ENCODE measurements at regions not wholly inside any gene's neighbourhood (a gene's known extent, or its start where the extent isn't known, plus 50 kb on each side); places are given as distances from the start of the nearest gene placed in this dataset.

DNA sequence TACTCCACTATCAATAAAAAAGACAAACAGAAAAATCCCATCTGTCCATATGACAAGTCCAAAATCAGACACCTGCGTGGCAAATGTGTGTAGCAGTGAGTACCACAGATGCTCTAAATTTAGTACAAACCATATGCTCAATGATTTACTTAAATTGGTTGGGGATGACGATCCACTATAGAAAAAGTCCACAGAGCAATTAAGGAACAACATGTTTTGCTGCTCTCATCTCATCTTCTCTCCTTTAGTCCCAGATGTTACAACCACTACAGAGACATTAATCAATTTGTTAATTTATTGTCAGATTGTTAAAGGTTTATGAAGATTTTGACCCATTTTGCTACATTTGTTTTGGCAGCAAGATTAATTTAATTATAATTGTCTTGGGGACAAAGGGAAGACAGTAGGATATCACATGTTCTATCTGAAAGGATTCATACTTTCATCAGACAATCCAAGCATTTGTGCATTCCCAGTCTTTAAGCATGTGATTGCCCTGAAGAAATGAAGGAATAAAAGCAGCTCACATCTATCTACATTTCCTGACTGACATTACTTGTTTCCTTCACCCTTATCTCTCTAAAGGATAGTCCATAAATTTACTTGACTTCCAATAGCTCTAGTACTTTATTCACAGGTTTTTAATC is 2268.1 kb downstream of the PCDH7 start:
- DNase-seq (ENCODE audit: low read depth, low spot score) = no peak
- Histone ChIP-seq H3K27me3 (ENCODE audit: control insufficient read depth, insufficient read depth, low read length) (no peaks in the 10 kb centered on the region), H3K4me3 (ENCODE audit: low read length) (no peak overlapping the region), H3K9me3 (ENCODE audit: control insufficient read depth, insufficient read depth, low read length) (no peaks in the 10 kb centered on the region), H3K27ac (ENCODE audit: low read length) (no peak overlapping the region), H3K4me1 (ENCODE audit: control insufficient read depth, insufficient read depth, low read length) (no peaks in the 10 kb centered on the region), H3K36me3 (ENCODE audit: control insufficient read depth, insufficient read depth, low read length) (no peaks in the 10 kb centered on the region)
- WGBS (ENCODE audit: insufficient coverage, insufficient read length) = no CpG with 5 or more reads among the region's 2 CpGs

DNA sequence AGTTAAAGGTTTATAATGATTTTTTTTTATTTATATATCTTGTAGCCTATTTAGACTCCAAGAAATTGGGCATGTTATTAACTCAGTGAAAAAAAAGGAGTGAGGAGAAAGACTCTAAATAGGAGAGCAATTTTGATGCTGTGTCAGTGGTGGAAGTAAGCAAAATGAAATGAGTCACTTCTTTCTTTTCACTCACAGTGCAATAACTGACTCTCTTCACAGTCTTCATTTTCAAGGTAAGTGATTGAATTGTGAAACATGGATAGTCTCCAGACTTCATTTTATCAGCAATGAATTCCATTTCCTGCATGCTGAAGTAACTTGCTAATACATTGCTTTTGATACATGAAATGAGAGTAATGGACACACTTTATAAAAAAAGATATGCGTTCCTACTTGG is 2271.5 kb downstream of the PCDH7 start:
- Histone ChIP-seq H3K4me1 (ENCODE audit: control insufficient read depth, insufficient read depth, low read length) (no peaks in the 10 kb centered on the region), H3K27me3 (ENCODE audit: control insufficient read depth, insufficient read depth, low read length) (no peaks in the 10 kb centered on the region), H3K27ac (ENCODE audit: low read length) (no peak overlapping the region), H3K36me3 (ENCODE audit: control insufficient read depth, insufficient read depth, low read length) (no peaks in the 10 kb centered on the region), H3K4me3 (ENCODE audit: low read length) (no peak overlapping the region), H3K9me3 (ENCODE audit: control insufficient read depth, insufficient read depth, low read length) (no peaks in the 10 kb centered on the region)
- no peak for DNase-seq (ENCODE audit: low read depth, low spot score)
- WGBS (ENCODE audit: insufficient coverage, insufficient read length) = no CpG with 5 or more reads among the region's 1 CpG

DNA sequence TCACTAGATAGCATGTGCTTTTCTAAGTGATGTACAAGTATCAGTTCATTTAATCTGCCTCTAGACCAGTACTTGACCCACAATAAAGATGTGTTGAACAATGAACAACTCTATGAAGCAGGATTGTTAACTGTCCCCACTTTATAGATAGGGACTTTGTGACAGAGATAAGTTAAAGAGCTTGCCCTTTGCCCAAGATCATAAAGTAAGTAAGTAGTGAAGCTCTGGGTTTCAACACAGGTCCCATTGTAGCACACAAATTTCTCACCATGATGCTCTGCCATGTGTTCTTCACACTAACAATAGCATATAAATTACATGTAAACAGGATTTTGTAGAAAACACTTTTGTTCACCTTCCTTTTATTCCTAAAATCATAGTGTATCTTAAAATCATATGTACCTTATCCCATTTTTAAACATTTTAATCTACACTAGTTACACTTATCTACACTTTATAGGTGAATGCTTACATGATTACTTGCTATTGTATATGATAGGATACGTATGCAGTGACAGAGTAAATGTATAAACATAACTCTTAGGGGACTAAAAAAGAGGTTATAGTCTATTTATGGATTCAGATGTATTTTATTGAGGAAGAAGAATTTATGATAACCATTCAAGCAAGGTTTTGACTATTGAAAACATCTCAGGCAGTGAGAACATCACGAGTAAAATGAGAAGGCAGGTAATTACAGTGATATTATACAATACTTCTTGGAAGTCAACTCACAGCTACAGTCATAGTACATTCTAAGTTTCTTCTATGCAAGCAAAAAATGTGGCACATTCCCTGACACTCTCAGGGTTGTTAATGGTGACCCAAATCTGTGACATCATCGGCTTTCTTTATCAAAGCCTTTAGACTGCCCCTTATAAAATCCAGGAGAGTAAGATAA is 2275.1 kb downstream of the PCDH7 start:
- DNase-seq (ENCODE audit: low read depth, low spot score) = no peak
- H3K27me3 ChIP-seq (ENCODE audit: control insufficient read depth, insufficient read depth, low read length) = no peaks in the 10 kb centered on the region
- H3K4me3 ChIP-seq (ENCODE audit: low read length) = no peak overlapping the region
- no peak overlapping the region for H3K27ac ChIP-seq (ENCODE audit: low read length)
- H3K36me3 ChIP-seq (ENCODE audit: control insufficient read depth, insufficient read depth, low read length) = no peaks in the 10 kb centered on the region
- no CpG with 5 or more reads among the region's 3 CpGs for WGBS (ENCODE audit: insufficient coverage, insufficient read length)
- H3K4me1 ChIP-seq (ENCODE audit: control insufficient read depth, insufficient read depth, low read length) = no peaks in the 10 kb centered on the region
- H3K9me3 ChIP-seq (ENCODE audit: control insufficient read depth, insufficient read depth, low read length) = no peaks in the 10 kb centered on the region

DNA sequence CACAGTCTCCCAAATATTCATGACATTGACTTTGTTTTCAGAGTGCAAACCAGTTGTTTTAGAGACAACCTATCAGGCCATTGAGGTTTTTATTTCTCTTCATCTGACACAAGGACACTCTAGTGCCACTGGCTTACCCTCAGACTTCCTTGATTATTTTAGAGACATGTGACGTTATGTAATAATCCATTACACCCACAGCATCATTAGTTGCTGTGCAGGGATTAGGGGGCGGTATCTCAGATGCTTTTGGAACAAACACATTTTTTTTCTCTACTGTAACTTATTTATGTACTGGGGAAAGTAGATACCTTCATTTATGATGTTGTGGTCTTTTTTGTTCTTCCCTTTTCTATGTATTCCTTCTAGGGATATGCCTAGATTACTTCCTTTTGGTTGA is 2293.1 kb downstream of the PCDH7 start:
- Histone ChIP-seq H3K4me1 (ENCODE audit: control insufficient read depth, insufficient read depth, low read length) (no peaks in the 10 kb centered on the region), H3K4me3 (ENCODE audit: low read length) (no peak overlapping the region), H3K36me3 (ENCODE audit: control insufficient read depth, insufficient read depth, low read length) (no peaks in the 10 kb centered on the region), H3K9me3 (ENCODE audit: control insufficient read depth, insufficient read depth, low read length) (no peaks in the 10 kb centered on the region), H3K27me3 (ENCODE audit: control insufficient read depth, insufficient read depth, low read length) (no peaks in the 10 kb centered on the region), H3K27ac (ENCODE audit: low read length) (no peak overlapping the region)
- no CpG with 5 or more reads among the region's 2 CpGs for WGBS (ENCODE audit: insufficient coverage, insufficient read length)
- DNase-seq (ENCODE audit: low read depth, low spot score) = no peak

DNA sequence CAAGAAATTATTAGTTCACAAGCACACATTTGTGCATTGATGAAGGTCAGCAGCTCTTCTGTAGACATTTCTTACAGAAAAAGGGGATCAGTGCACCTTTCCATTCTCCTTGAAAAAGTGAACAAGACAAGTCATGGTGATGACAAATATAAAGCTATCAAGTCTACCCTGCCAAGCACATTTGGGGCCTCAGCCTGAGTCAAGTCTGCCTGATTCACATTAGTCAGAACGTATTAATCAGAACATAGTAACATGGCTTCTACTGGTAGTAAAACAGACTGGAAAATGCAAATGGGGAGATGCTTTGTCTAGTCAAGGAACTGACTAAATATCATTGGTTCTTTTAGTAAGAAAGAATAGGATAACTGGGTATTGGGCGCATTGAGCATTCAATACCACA is 2305.1 kb downstream of the PCDH7 start:
- DNase-seq (ENCODE audit: low read depth, low spot score) = no peak
- Histone ChIP-seq H3K36me3 (ENCODE audit: control insufficient read depth, insufficient read depth, low read length) (no peaks in the 10 kb centered on the region), H3K4me3 (ENCODE audit: low read length) (no peak overlapping the region), H3K9me3 (ENCODE audit: control insufficient read depth, insufficient read depth, low read length) (no peaks in the 10 kb centered on the region), H3K27me3 (ENCODE audit: control insufficient read depth, insufficient read depth, low read length) (no peaks in the 10 kb centered on the region), H3K27ac (ENCODE audit: low read length) (no peak overlapping the region), H3K4me1 (ENCODE audit: control insufficient read depth, insufficient read depth, low read length) (no peaks in the 10 kb centered on the region)
- WGBS (ENCODE audit: insufficient coverage, insufficient read length) = no CpG with 5 or more reads among the region's 2 CpGs

DNA sequence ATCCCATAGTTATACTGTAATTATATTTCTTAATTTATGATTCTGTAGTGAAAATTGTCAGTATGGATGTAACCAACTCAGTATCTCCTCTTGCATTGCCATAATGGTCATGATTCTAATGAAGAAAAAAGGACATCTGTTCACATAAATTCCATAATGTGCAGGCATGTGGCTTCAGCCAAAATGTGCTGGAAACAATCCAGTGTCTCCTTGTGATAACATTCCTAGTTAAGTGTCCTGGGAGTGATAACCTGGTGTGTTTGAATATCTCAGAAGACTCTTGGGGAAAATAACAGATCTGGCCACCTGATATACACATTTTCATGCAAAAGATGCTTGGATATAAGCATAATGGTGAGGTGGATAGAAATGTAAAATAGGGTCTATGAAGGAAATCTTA is 2309.8 kb downstream of the PCDH7 start:
- Histone ChIP-seq H3K36me3 (ENCODE audit: control insufficient read depth, insufficient read depth, low read length) (no peaks in the 10 kb centered on the region), H3K4me1 (ENCODE audit: control insufficient read depth, insufficient read depth, low read length) (no peaks in the 10 kb centered on the region), H3K9me3 (ENCODE audit: control insufficient read depth, insufficient read depth, low read length) (no peaks in the 10 kb centered on the region), H3K4me3 (ENCODE audit: low read length) (no peak overlapping the region), H3K27ac (ENCODE audit: low read length) (no peak overlapping the region), H3K27me3 (ENCODE audit: control insufficient read depth, insufficient read depth, low read length) (no peaks in the 10 kb centered on the region)
- no peak for DNase-seq (ENCODE audit: low read depth, low spot score)

DNA sequence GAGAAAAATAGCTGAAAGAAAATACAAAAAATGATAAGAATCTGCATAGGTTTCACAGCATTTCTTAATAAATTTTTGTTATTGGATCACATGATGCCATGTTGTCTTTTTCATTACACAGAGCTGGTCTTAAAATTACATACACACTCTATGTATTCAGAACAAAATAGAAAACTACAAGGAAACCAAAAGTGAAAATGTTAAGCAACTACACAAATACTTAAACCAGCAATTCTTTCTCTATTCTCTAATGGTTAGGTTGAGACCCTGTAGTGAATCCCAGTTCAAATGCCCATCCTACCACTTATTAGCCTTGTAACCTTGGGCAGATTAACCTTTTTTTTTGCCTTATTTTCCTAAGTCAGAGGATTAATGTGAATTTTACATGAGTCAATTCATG is 2311.2 kb downstream of the PCDH7 start:
- no peak for DNase-seq (ENCODE audit: low read depth, low spot score)
- H3K27me3 ChIP-seq (ENCODE audit: control insufficient read depth, insufficient read depth, low read length) = no peaks in the 10 kb centered on the region
- H3K27ac ChIP-seq (ENCODE audit: low read length) = no peak overlapping the region
- no peak overlapping the region for H3K4me3 ChIP-seq (ENCODE audit: low read length)
- H3K9me3 ChIP-seq (ENCODE audit: control insufficient read depth, insufficient read depth, low read length) = no peaks in the 10 kb centered on the region
- H3K4me1 ChIP-seq (ENCODE audit: control insufficient read depth, insufficient read depth, low read length) = no peaks in the 10 kb centered on the region
- H3K36me3 ChIP-seq (ENCODE audit: control insufficient read depth, insufficient read depth, low read length) = no peaks in the 10 kb centered on the region

DNA sequence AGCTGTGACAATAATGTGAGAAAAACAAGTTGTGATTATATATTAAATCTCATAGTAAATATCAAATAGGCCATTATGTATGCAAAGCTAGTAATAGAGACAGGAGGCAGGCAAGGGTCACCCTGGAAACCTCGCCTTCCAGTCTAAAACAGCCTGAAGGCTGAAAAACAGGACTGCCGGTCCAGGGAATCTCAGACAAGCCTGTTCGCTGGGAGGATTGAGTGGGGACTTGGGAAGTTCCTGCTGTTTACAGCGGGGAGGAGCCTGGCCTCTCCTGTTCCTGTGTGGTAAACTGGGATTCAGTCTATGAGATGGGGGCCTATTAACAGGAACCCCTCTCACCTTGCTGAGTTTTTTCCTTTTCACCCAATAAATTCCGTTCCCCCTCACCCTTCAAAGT is 2317.3 kb downstream of the PCDH7 start:
- Histone ChIP-seq H3K9me3 (ENCODE audit: control insufficient read depth, insufficient read depth, low read length) (no peaks in the 10 kb centered on the region), H3K27me3 (ENCODE audit: control insufficient read depth, insufficient read depth, low read length) (no peaks in the 10 kb centered on the region), H3K27ac (ENCODE audit: low read length) (no peak overlapping the region), H3K4me1 (ENCODE audit: control insufficient read depth, insufficient read depth, low read length) (no peaks in the 10 kb centered on the region), H3K4me3 (ENCODE audit: low read length) (no peak overlapping the region), H3K36me3 (ENCODE audit: control insufficient read depth, insufficient read depth, low read length) (no peaks in the 10 kb centered on the region)
- no CpG with 5 or more reads among the region's 5 CpGs for WGBS (ENCODE audit: insufficient coverage, insufficient read length)
- no peak for DNase-seq (ENCODE audit: low read depth, low spot score)

DNA sequence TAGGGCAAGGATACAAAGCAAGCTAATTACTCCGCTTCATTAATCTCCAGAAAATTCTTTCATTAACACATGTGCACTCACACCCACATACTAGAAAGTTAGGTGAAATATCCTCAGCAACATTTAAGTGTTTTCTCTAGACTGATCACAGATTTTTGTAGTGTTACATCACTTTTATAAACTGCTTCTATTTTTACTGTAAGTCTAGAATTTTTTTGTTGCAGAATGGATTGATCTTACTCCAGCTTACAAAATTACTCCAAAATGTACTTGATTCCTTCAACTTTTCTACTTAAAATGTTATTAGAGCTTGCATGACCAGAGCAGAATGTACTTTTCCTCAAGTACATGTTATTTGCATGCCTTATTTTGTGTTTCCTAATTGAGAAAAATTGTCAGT is 2325.2 kb downstream of the PCDH7 start:
- no peak overlapping the region for H3K4me3 ChIP-seq (ENCODE audit: low read length)
- H3K27ac ChIP-seq (ENCODE audit: low read length) = no peak overlapping the region
- H3K36me3 ChIP-seq (ENCODE audit: control insufficient read depth, insufficient read depth, low read length) = no peaks in the 10 kb centered on the region
- H3K9me3 ChIP-seq (ENCODE audit: control insufficient read depth, insufficient read depth, low read length) = no peaks in the 10 kb centered on the region
- DNase-seq (ENCODE audit: low read depth, low spot score) = no peak
- H3K27me3 ChIP-seq (ENCODE audit: control insufficient read depth, insufficient read depth, low read length) = no peaks in the 10 kb centered on the region
- no CpG with 5 or more reads among the region's 1 CpG for WGBS (ENCODE audit: insufficient coverage, insufficient read length)
- no peaks in the 10 kb centered on the region for H3K4me1 ChIP-seq (ENCODE audit: control insufficient read depth, insufficient read depth, low read length)

DNA sequence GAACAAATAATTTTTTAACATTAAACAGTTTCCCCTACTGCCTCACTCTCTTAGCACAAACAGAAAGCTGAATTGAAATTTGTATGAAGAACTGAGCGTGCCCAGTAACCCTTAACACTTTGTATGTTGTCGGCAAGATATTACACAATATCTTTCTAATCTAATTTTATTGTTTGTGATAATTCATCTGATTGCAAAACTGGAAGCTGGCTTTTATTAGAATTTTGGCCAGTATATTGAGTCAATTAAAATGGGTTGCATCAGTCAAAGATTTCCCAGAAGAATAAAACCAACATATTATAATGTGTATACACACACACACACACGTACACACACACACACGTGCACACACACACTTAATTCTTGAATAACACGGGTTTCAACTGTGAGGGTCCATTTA is 2332.1 kb downstream of the PCDH7 start:
- WGBS (ENCODE audit: insufficient coverage, insufficient read length) = no CpG with 5 or more reads among the region's 5 CpGs
- no peaks in the 10 kb centered on the region for H3K4me1 ChIP-seq (ENCODE audit: control insufficient read depth, insufficient read depth, low read length)
- H3K9me3 ChIP-seq (ENCODE audit: control insufficient read depth, insufficient read depth, low read length) = no peaks in the 10 kb centered on the region
- no peak overlapping the region for H3K27ac ChIP-seq (ENCODE audit: low read length)
- DNase-seq (ENCODE audit: low read depth, low spot score) = no peak
- H3K27me3 ChIP-seq (ENCODE audit: control insufficient read depth, insufficient read depth, low read length) = no peaks in the 10 kb centered on the region
- no peaks in the 10 kb centered on the region for H3K36me3 ChIP-seq (ENCODE audit: control insufficient read depth, insufficient read depth, low read length)
- H3K4me3 ChIP-seq (ENCODE audit: low read length) = no peak overlapping the region

DNA sequence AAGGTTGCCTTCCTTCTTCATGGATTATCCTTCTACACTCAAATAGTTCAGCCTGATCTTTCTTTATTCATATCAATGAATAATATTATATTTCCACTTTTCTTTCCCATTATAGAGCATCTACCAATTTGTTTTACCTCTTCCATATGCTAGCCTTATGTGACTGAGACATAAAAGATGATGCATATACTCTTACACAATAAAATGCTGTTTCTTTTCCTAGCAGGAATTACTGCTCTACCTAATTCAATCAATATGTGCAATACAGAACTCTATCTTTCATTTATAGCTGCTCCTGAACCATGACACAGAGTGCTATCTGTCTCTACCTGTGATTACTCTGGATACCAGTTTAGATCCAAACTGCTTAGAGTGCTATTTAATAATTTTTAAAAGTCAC is 2334.0 kb downstream of the PCDH7 start:
- Histone ChIP-seq H3K4me1 (ENCODE audit: control insufficient read depth, insufficient read depth, low read length) (no peaks in the 10 kb centered on the region), H3K27ac (ENCODE audit: low read length) (no peak overlapping the region), H3K36me3 (ENCODE audit: control insufficient read depth, insufficient read depth, low read length) (no peaks in the 10 kb centered on the region), H3K27me3 (ENCODE audit: control insufficient read depth, insufficient read depth, low read length) (no peaks in the 10 kb centered on the region), H3K4me3 (ENCODE audit: low read length) (no peak overlapping the region), H3K9me3 (ENCODE audit: control insufficient read depth, insufficient read depth, low read length) (no peaks in the 10 kb centered on the region)
- DNase-seq (ENCODE audit: low read depth, low spot score) = no peak

Data from iPS DF 6.9 (cell line).